GM12864 (cell line): ENCODE measurements at regions not wholly inside any gene's neighbourhood (a gene's known extent, or its start where the extent isn't known, plus 50 kb on each side); places are given as distances from the start of the nearest gene placed in this dataset.

Experiments used
- DNase-seq: peaks from one replicate; pipeline ENCODE4 v3.0.0-alpha.2; 2011; ENCODE audit warnings: low read depth
- H3K4me3 ChIP-seq: 2 replicates; pipeline ENCODE4 v1.5.1; 2011; ENCODE audit warnings: mild to moderate bottlenecking, low read depth, low read length, control low read depth
- CTCF ChIP-seq: IDR thresholded peaks from 2 replicates; pipeline ENCODE4 v1.5.1; 2011; ENCODE audit warnings: low read depth, mild to moderate bottlenecking, moderate library complexity, low read length, control low read depth, inconsistent platforms; ENCODE audit errors: missing control alignments

DNA sequence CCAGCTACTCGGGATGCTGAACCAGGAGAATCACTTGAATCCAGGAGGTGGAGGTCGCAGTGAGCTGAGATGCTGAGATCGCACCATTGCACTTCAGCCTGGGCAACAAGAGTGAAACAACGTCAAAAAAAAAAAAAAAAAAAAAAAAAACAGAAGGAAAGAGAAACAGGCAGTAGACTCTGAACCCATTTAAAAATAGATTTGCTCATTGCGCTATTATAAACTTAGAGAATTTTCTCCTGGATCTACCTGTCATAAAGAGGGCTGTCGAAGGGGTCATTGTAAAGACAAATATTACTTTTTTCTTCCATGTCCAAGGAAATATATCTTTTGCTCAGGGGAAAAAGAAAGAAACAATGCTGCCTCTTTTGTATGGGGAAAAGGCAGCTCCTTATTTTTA is 425.0 kb upstream of the ID2 start:
- no peak for DNase-seq
- H3K4me3 ChIP-seq: no peak overlapping the region
- TF ChIP-seq CTCF: no peak

DNA sequence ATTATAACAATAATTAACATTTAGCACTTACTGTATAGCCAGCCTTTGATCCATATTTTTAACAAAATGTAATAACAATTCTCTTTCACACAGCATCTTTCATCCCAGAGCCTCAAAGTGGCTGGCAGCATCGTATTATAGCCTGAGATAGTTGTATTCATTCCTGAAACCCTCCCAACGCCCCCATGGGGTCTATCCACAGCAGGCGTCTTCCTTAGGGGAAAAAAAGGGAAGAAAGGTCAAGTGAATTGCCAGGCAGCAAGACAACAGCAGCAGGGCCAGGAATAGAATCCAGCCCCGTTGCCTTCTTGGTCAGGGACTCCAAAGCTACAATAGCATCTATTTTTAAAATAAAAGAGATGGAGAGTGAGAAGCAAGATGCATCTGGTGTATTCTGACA is 424.4 kb upstream of the ID2 start:
- TF ChIP-seq CTCF: no peak
- no peak overlapping the region for H3K4me3 ChIP-seq
- no peak for DNase-seq

- no peak for TF ChIP-seq CTCF
- no peak for DNase-seq
- no peak overlapping the region for H3K4me3 ChIP-seq
Observed at GRCh38 chr2:8258406-8258805, 423.4 kb upstream of the ID2 start.

DNA sequence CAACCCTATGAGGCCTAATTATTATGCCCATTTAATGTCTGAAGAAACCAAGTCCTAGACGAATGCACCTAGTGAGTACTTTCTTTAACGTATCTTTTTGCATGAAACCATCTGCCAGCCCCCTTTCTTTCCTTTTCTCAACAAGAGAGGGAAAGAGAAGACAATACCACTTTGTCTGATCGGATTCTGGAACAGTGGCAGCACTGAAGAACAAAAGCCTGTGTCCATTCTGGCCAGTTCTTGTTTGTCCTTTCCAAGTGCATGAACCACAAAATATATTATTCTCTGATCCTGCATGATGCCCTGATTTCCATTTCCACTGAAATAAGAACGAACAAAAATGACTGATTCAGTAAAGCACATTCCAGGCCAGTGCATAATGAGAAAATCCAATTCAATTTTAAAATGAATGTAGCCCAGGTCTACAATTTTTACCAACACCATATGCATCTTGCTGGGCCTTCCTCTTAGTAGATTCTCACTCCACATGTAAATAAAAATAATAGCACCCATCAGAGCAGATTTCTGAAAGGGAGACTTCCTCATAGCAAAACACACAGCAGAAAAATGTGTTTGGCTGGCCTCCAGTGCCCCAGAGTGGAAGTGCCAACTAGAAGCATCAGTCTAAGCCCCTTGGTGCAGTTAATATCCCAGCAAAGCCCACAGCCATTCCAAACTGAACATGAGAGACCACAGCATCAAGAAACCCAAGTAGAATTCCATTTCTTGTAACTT is 422.6 kb upstream of the ID2 start:
- no peak for TF ChIP-seq CTCF
- H3K4me3 ChIP-seq: no peak overlapping the region
- no peak for DNase-seq

DNA sequence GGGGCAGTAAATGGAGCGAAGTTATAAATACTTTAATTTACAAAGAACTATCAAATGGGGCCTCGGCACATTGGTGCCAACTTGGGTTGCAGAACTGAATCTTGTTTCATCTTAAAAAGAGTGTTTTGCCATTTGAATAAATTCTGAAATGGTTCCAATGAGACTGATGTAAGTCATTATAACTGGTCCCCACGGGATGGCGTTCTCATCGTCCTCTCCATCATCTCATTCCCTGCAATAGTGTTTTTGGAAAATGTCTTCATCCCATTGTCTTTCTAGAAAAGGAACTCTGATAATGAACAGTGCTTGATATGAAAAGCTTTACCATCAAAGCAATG is 422.0 kb upstream of the ID2 start:
- TF ChIP-seq CTCF: no peak
- no peak overlapping the region for H3K4me3 ChIP-seq
- DNase-seq: no peak

- no peak for DNase-seq
- no peak for TF ChIP-seq CTCF
- H3K4me3 ChIP-seq: no peak overlapping the region
Observed at GRCh38 chr2:8260213-8260612, 421.6 kb upstream of the ID2 start.

DNA sequence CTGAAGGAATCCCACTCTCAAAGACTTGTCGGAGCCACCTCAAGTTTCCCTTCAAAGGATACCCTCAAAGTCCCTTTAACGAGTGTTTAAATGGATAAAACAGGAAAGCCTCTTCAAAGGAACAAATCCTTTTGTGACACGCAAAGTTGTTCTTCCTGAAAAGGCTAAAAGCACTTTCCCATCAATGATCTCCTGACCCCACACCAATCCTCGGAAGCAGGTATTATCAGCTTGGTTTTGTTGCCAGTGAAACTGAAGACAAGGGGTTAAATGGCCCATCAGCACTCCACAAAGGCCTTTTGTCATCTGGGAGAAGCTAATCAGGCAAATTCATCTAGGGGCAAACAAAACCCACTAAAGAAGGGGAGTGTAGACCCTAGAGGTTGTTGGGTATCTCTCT is 418.0 kb upstream of the ID2 start:
- no peak for TF ChIP-seq CTCF
- no peak for DNase-seq
- no peak overlapping the region for H3K4me3 ChIP-seq
